Thoracic aorta (tissue), 2 donors: ENCODE measurements at regions not wholly inside any gene's neighbourhood (a gene's known extent, or its start where the extent isn't known, plus 50 kb on each side); places are given as distances from the start of the nearest gene placed in this dataset.

ENCODE experiments used
- ATAC-seq: fragments of 150-250 bp; one replicate; pipeline ENCODE4 v1.8.0; 2017; ENCODE audit warnings: low read depth; ENCODE audit not compliant: insufficient number of reproducible peaks, low FRiP score
- DNase-seq: peaks from one replicate; pipeline ENCODE4 v3.0.0-alpha.2; 2020; ENCODE audit warnings: low spot score
- H3K27ac ChIP-seq, 2 donors: fragments of 200-600 bp; sonication (generic); 1 replicate in 1 of 2; 2 replicates in 1 of 2; pipeline ENCODE4 v1.5.1; 2016; ENCODE audit warnings: mild to moderate bottlenecking in 2 of 2, moderate library complexity in 2 of 2
- H3K27me3 ChIP-seq: fragments of 200-600 bp; sonication (generic); replicated peaks from 2 replicates; pipeline ENCODE4 v1.6.0; 2016; ENCODE audit warnings: mild to moderate bottlenecking; ENCODE audit not compliant: insufficient read depth
- H3K36me3 ChIP-seq: fragments of 200-600 bp; sonication (generic); one replicate; pipeline ENCODE4 v1.5.1; 2016
- H3K4me1 ChIP-seq, 2 donors: fragments of 200-600 bp; sonication (generic); 1 replicate in 1 of 2; 2 replicates in 1 of 2; pipeline versions ENCODE4 v1.5.1 to v1.6.0; 2016; ENCODE audit warnings: low read depth in 2 of 2, mild to moderate bottlenecking in 1 of 2; ENCODE audit not compliant: control insufficient read depth in 1 of 2
- H3K4me3 ChIP-seq: fragments of 200-600 bp; sonication (generic); 2 replicates; pipeline ENCODE4 v1.5.1; 2016; ENCODE audit warnings: mild to moderate bottlenecking
- H3K9me3 ChIP-seq: fragments of 200-600 bp; sonication (generic); 2 replicates; pipeline ENCODE4 v1.5.1; 2016
- CTCF ChIP-seq: fragments of 200-600 bp; sonication (generic); IDR thresholded peaks from one replicate; pipeline ENCODE4 v1.5.1; 2019; ENCODE audit warnings: antibody characterized with exemption

- H3K4me1 ChIP-seq: no peaks in the 10 kb centered on the region
- DNase-seq (no peak), ATAC-seq (no peak)
- no peaks in the 10 kb centered on the region for H3K36me3 ChIP-seq
- no peaks in the 10 kb centered on the region for H3K27me3 ChIP-seq
- no peak overlapping the region for H3K27ac ChIP-seq
- no peak for TF ChIP-seq CTCF
- H3K4me3 ChIP-seq: no peak overlapping the region
- H3K9me3 ChIP-seq: no peaks in the 10 kb centered on the region
These were observed 315.7 kb downstream of the FOXA2 start for GRCh38 chr20:22268675-22269074.

GRCh38 chr20:22264917-22265316, 319.5 kb downstream of the FOXA2 start:
- H3K27ac ChIP-seq: no peak overlapping the region
- H3K27me3 ChIP-seq: no peaks in the 10 kb centered on the region
- H3K9me3 ChIP-seq: no peaks in the 10 kb centered on the region
- TF ChIP-seq CTCF: no peak
- no peaks in the 10 kb centered on the region for H3K36me3 ChIP-seq
- H3K4me1 ChIP-seq: no peaks in the 10 kb centered on the region
- DNase-seq: no peak
- H3K4me3 ChIP-seq: no peak overlapping the region
- ATAC-seq: no peak

- H3K4me3 ChIP-seq: no peak overlapping the region
- no peaks in the 10 kb centered on the region for H3K4me1 ChIP-seq
- no peak for DNase-seq
- H3K27me3 ChIP-seq: no peaks in the 10 kb centered on the region
- ATAC-seq: no peak
- no peaks in the 10 kb centered on the region for H3K36me3 ChIP-seq
- H3K27ac ChIP-seq: no peak overlapping the region
- TF ChIP-seq CTCF: no peak
- H3K9me3 ChIP-seq: no peaks in the 10 kb centered on the region
These were observed 323.9 kb downstream of the FOXA2 start for GRCh38 chr20:22260506-22260905.

GRCh38 chr20:22257912-22258311, 326.5 kb downstream of the FOXA2 start:
- DNase-seq (no peak), ATAC-seq (no peak)
- H3K4me1 ChIP-seq: no peaks in the 10 kb centered on the region
- no peak for TF ChIP-seq CTCF
- H3K9me3 ChIP-seq: no peaks in the 10 kb centered on the region
- no peaks in the 10 kb centered on the region for H3K36me3 ChIP-seq
- H3K27ac ChIP-seq: no peak overlapping the region
- no peaks in the 10 kb centered on the region for H3K27me3 ChIP-seq
- no peak overlapping the region for H3K4me3 ChIP-seq

- Histone ChIP-seq H3K4me1 (no peaks in the 10 kb centered on the region), H3K36me3 (no peaks in the 10 kb centered on the region), H3K27me3 (no peaks in the 10 kb centered on the region), H3K9me3 (no peaks in the 10 kb centered on the region), H3K4me3 (no peak overlapping the region), H3K27ac (no peak overlapping the region)
- no peak for DNase-seq
- TF ChIP-seq CTCF: no peak
- no peak for ATAC-seq
These were observed 336.2 kb downstream of the FOXA2 start for GRCh38 chr20:22248051-22248667.
